Endothelial cell of umbilical vein (primary cell): ENCODE measurements at regions not wholly inside any gene's neighbourhood (a gene's known extent, or its start where the extent isn't known, plus 50 kb on each side); places are given as distances from the start of the nearest gene placed in this dataset.

ENCODE experiments used
- CTCF ChIP-seq, 2 donors: IDR thresholded peaks; 1 replicate in 1 of 2; 2 replicates in 1 of 2; pipeline ENCODE4 v1.5.1; 2011; ENCODE audit warnings: low read length in 2 of 2, mild to moderate bottlenecking in 2 of 2, moderate library complexity in 2 of 2, control low read depth in 1 of 2, inconsistent platforms in 1 of 2, low read depth in 1 of 2; ENCODE audit not compliant: insufficient read depth in 1 of 2; ENCODE audit errors: extremely low read depth in 1 of 2
- EZH2 ChIP-seq: IDR thresholded peaks from 2 replicates; pipeline ENCODE4 v1.6.1; 2012; ENCODE audit warnings: borderline replicate concordance, low read depth, mild to moderate bottlenecking, moderate library complexity, low read length, inconsistent platforms; ENCODE audit not compliant: severe bottlenecking
- JUN ChIP-seq: IDR thresholded peaks from 2 replicates; pipeline ENCODE4 v1.6.1; 2011; ENCODE audit warnings: borderline replicate concordance, low read depth; ENCODE audit not compliant: insufficient read length, insufficient read depth
- MAX ChIP-seq: IDR thresholded peaks from 2 replicates; pipeline ENCODE4 v1.6.1; 2011; ENCODE audit not compliant: insufficient read depth, insufficient read length
- MYC ChIP-seq: IDR thresholded peaks from one replicate; pipeline ENCODE4 v1.6.1; 2011; ENCODE audit warnings: mild to moderate bottlenecking, low read depth, low read length
- POLR2A ChIP-seq: IDR thresholded peaks from 2 replicates; pipeline ENCODE4 v1.6.1; 2012; ENCODE audit warnings: low read depth, mild to moderate bottlenecking, control low read depth, low read length
- POLR2AphosphoS5 ChIP-seq: IDR thresholded peaks from 2 replicates; pipeline ENCODE4 v1.6.1; 2012; ENCODE audit warnings: low read depth, mild to moderate bottlenecking, control low read depth, low read length, moderate library complexity; ENCODE audit not compliant: insufficient read depth

- no peak for TF ChIP-seq CTCF (IDR thresholded peaks at IDR 0.05; ENCODE audit: extremely low read depth in 1 of 2, insufficient read depth in 1 of 2, low read depth in 1 of 2, low read length in 2 of 2)
- no peak for TF ChIP-seq POLR2A
- TF ChIP-seq JUN: no peak
- TF ChIP-seq EZH2: no peak
- TF ChIP-seq POLR2AphosphoS5: no peak
- no peak for TF ChIP-seq MYC
- no peak for TF ChIP-seq MAX
These were observed 108.1 kb upstream of the THY1 start for GRCh38 chr11:119531056-119531455.
